Endothelial cell (in vitro differentiated cells): ENCODE measurements at regions not wholly inside any gene's neighbourhood (a gene's known extent, or its start where the extent isn't known, plus 50 kb on each side); places are given as distances from the start of the nearest gene placed in this dataset.

Source experiments
- DNase-seq: peaks from one replicate; pipeline ENCODE4 v3.0.0; 2021; ENCODE audit warnings: low spot score
- H3K27ac Mint-ChIP-seq: one replicate; pipeline ENCODE4 v1.8.0; 2021; ENCODE audit warnings: mixed read lengths, inconsistent platforms; ENCODE audit not compliant: unreplicated experiment
- H3K27me3 Mint-ChIP-seq: one replicate; pipeline ENCODE4 v1.8.0; 2021; ENCODE audit warnings: mild to moderate bottlenecking, moderate library complexity, mixed read lengths, inconsistent platforms; ENCODE audit not compliant: unreplicated experiment
- H3K36me3 Mint-ChIP-seq: one replicate; pipeline ENCODE4 v1.8.0; 2021; ENCODE audit warnings: mild to moderate bottlenecking, low read depth, mixed read lengths, inconsistent platforms; ENCODE audit not compliant: unreplicated experiment
- H3K4me1 Mint-ChIP-seq: one replicate; pipeline ENCODE4 v1.8.0; 2021; ENCODE audit warnings: mild to moderate bottlenecking, mixed read lengths, inconsistent platforms; ENCODE audit not compliant: unreplicated experiment
- H3K4me3 Mint-ChIP-seq: one replicate; pipeline ENCODE4 v1.8.0; 2021; ENCODE audit warnings: mild to moderate bottlenecking, mixed read lengths, inconsistent platforms; ENCODE audit not compliant: unreplicated experiment
- H3K9me3 Mint-ChIP-seq: one replicate; pipeline ENCODE4 v1.8.0; 2021; ENCODE audit warnings: mixed read lengths, inconsistent platforms; ENCODE audit not compliant: unreplicated experiment
- CTCF ChIP-seq: fragments of 200-600 bp; sonication (generic); IDR thresholded peaks from one replicate; pipeline ENCODE4 v1.5.0; 2021; ENCODE audit warnings: antibody characterized with exemption; ENCODE audit not compliant: unreplicated experiment

GRCh38 chr14:40413136-40413535 lies 980.9 kb upstream of the FBXO33 start:
- H3K4me1 Mint-ChIP-seq: no peaks in the 10 kb centered on the region
- H3K27me3 Mint-ChIP-seq: peaks cover 2% of the 10 kb centered on the region
- H3K4me3 Mint-ChIP-seq: no peak overlapping the region
- peaks cover 5% of the 10 kb centered on the region for H3K9me3 Mint-ChIP-seq
- peaks cover 6% of the 10 kb centered on the region for H3K36me3 Mint-ChIP-seq
- DNase-seq: no peak
- no peak overlapping the region for H3K27ac Mint-ChIP-seq
- TF ChIP-seq CTCF: no peak

GRCh38 chr14:40410708-40411107 lies 978.5 kb upstream of the FBXO33 start:
- peaks cover 17% of the 10 kb centered on the region for H3K36me3 Mint-ChIP-seq
- H3K9me3 Mint-ChIP-seq: peaks cover 9% of the 10 kb centered on the region
- no peak overlapping the region for H3K27ac Mint-ChIP-seq
- no peaks in the 10 kb centered on the region for H3K4me1 Mint-ChIP-seq
- no peak for DNase-seq
- TF ChIP-seq CTCF: no peak
- peaks cover 6% of the 10 kb centered on the region for H3K27me3 Mint-ChIP-seq
- no peak overlapping the region for H3K4me3 Mint-ChIP-seq

- H3K27ac Mint-ChIP-seq: no peak overlapping the region
- H3K36me3 Mint-ChIP-seq: peaks cover 11% of the 10 kb centered on the region
- DNase-seq: no peak
- no peaks in the 10 kb centered on the region for H3K4me1 Mint-ChIP-seq
- H3K4me3 Mint-ChIP-seq: no peak overlapping the region
- TF ChIP-seq CTCF: no peak
- H3K9me3 Mint-ChIP-seq: peaks cover 4% of the 10 kb centered on the region
- H3K27me3 Mint-ChIP-seq: peaks cover 5% of the 10 kb centered on the region
Measured at GRCh38 chr14:40402957-40403356, 970.7 kb upstream of the FBXO33 start.

- TF ChIP-seq CTCF: no peak
- H3K9me3 Mint-ChIP-seq: no peaks in the 10 kb centered on the region
Measured at GRCh38 chr14:40398981-40399380, 966.7 kb upstream of the FBXO33 start.

GRCh38 chr14:40394634-40395340 lies 962.6 kb upstream of the FBXO33 start:
- H3K36me3 Mint-ChIP-seq: no peaks in the 10 kb centered on the region
- no peak for DNase-seq
- no peak overlapping the region for H3K4me3 Mint-ChIP-seq
- no peaks in the 10 kb centered on the region for H3K4me1 Mint-ChIP-seq
- TF ChIP-seq CTCF: no peak
- H3K27ac Mint-ChIP-seq: no peak overlapping the region
- no peaks in the 10 kb centered on the region for H3K9me3 Mint-ChIP-seq
- no peaks in the 10 kb centered on the region for H3K27me3 Mint-ChIP-seq

More at GRCh38 chr14:40398981-40399380, 966.7 kb upstream of the FBXO33 start:
- no peak for DNase-seq
- Mint-ChIP-seq H3K27ac (no peak overlapping the region), H3K27me3 (no peaks in the 10 kb centered on the region), H3K4me3 (no peak overlapping the region), H3K36me3 (no peaks in the 10 kb centered on the region), H3K4me1 (no peaks in the 10 kb centered on the region)
